ENCODE measurements at regions not wholly inside any gene's neighbourhood (a gene's known extent, or its start where the extent isn't known, plus 50 kb on each side); places are given as distances from the start of the nearest gene placed in this dataset.
"Not testable (repeated sequence)": the region's sequence is repeated elsewhere in the genome, so short reads cannot be mapped to it uniquely, and the experiment has no call there.

- peaks cover under 1% of the 10 kb centered on the region for H3K4me1 Mint-ChIP-seq
- H3K27ac Mint-ChIP-seq: no peak overlapping the region
- H3K36me3 Mint-ChIP-seq (ENCODE audit: low read depth): no peaks in the 10 kb centered on the region
- peaks cover 10% of the 10 kb centered on the region for H3K9me3 Mint-ChIP-seq
- DNase-seq: no peak
- H3K4me3 Mint-ChIP-seq: no peak overlapping the region
- peaks cover 31% of the 10 kb centered on the region for H3K27me3 Mint-ChIP-seq (ENCODE audit: low read depth, poor library complexity)
- no peak for TF ChIP-seq CTCF (IDR thresholded peaks at IDR 0.05)
Observed at GRCh38 chr2:64934530-64934929, 54.7 kb upstream of the SLC1A4 start.

GRCh38 chr2:64936809-64937208, 52.4 kb upstream of the SLC1A4 start:
- no peak for TF ChIP-seq CTCF (IDR thresholded peaks at IDR 0.05)
- no peak for DNase-seq
- no peak overlapping the region for H3K4me3 Mint-ChIP-seq
- peaks cover 10% of the 10 kb centered on the region for H3K9me3 Mint-ChIP-seq
- H3K27ac Mint-ChIP-seq: no peak overlapping the region
- H3K36me3 Mint-ChIP-seq (ENCODE audit: low read depth): no peaks in the 10 kb centered on the region
- H3K27me3 Mint-ChIP-seq (ENCODE audit: low read depth, poor library complexity): peaks cover 32% of the 10 kb centered on the region
- peaks cover 4% of the 10 kb centered on the region for H3K4me1 Mint-ChIP-seq

GRCh38 chr2:64937314-64937686, 51.9 kb upstream of the SLC1A4 start:
- DNase-seq; H3K27ac Mint-ChIP-seq; H3K9me3 Mint-ChIP-seq; H3K4me3 Mint-ChIP-seq; H3K4me1 Mint-ChIP-seq; H3K36me3 Mint-ChIP-seq (ENCODE audit: low read depth): not testable (repeated sequence)
- peaks cover 30% of the 10 kb centered on the region for H3K27me3 Mint-ChIP-seq (ENCODE audit: low read depth, poor library complexity)

- TF ChIP-seq CTCF (IDR thresholded peaks at IDR 0.05): no peak
- Mint-ChIP-seq H3K27ac (no peak overlapping the region), H3K36me3 (ENCODE audit: low read depth) (no peaks in the 10 kb centered on the region), H3K9me3 (peaks cover 10% of the 10 kb centered on the region), H3K4me1 (peaks cover 4% of the 10 kb centered on the region), H3K27me3 (ENCODE audit: low read depth, poor library complexity) (peaks cover 24% of the 10 kb centered on the region), H3K4me3 (no peak overlapping the region)
- no peak for DNase-seq
Observed at GRCh38 chr2:64937687-64938491, 51.3 kb upstream of the SLC1A4 start.

- Mint-ChIP-seq H3K9me3 (peaks cover 10% of the 10 kb centered on the region), H3K27me3 (ENCODE audit: low read depth, poor library complexity) (peaks cover 21% of the 10 kb centered on the region), H3K4me3 (no peak overlapping the region), H3K36me3 (ENCODE audit: low read depth) (no peaks in the 10 kb centered on the region), H3K4me1 (peaks cover 4% of the 10 kb centered on the region), H3K27ac (no peak overlapping the region)
- DNase-seq: no peak
- no peak for TF ChIP-seq CTCF (IDR thresholded peaks at IDR 0.05)
Observed at GRCh38 chr2:64938607-64939285, 50.5 kb upstream of the SLC1A4 start.

GRCh38 chr2:64939332-64939917, 49.8 kb upstream of the SLC1A4 start:
- Mint-ChIP-seq H3K4me3 (no peak overlapping the region), H3K9me3 (peaks cover 10% of the 10 kb centered on the region), H3K27me3 (ENCODE audit: low read depth, poor library complexity) (peaks cover 14% of the 10 kb centered on the region), H3K4me1 (peaks cover 8% of the 10 kb centered on the region), H3K36me3 (ENCODE audit: low read depth) (no peaks in the 10 kb centered on the region), H3K27ac (no peak overlapping the region)
- DNase-seq: no peak
- TF ChIP-seq CTCF (IDR thresholded peaks at IDR 0.05): no peak
